NCI-H1694 treated with DMSO at 0.1 percent for 48 hours (cell line): ENCODE measurements at regions not wholly inside any gene's neighbourhood (a gene's known extent, or its start where the extent isn't known, plus 50 kb on each side); places are given as distances from the start of the nearest gene placed in this dataset.
A peak's percentile ranks its signal among the peaks of the same experiment; 100 is the strongest.

ENCODE experiments used
- DNase-seq: peaks from one replicate; lab custom pipeline; 2025; lab: John Stamatoyannopoulos, UW

DNA sequence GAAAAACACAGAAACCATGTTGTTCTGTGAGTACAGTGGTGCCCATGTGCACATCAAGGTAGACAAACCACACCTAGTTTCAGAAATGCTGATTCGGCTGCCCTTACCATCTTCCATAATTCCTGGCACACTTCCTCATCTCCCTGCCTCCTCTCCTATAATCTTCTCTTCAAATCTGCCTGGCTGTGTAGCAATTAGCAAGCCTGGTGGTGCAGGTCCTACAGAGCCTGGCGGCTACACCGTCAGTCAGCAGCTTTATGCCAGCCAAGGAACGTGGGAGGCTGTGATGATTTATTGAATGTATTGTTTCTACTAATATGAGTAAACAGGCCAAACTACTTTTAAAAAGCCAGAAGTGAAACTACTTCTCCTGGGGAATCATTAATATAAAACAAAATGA lies 106.8 kb downstream of the SEMA6D start:
- no peak for DNase-seq

DNA sequence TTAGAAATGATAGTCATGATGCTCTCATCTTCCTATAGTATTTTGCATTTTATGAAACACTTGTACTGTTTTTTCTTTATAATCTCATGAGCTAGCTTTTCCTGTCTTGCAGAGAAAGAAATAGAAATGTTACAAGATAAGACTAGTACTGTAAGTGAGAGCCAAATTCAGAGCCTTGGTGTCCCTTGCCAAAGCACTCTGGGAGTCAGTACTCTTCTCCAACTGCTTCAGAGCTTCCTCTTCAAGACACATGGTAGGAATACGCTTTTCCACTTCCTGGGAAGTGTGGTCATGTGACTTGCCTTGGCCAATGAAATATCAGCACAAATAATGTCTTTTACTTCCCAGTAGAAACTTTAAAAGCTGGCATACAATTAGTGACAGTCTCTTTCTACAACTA lies 112.4 kb downstream of the SEMA6D start:
- DNase-seq: no peak

DNA sequence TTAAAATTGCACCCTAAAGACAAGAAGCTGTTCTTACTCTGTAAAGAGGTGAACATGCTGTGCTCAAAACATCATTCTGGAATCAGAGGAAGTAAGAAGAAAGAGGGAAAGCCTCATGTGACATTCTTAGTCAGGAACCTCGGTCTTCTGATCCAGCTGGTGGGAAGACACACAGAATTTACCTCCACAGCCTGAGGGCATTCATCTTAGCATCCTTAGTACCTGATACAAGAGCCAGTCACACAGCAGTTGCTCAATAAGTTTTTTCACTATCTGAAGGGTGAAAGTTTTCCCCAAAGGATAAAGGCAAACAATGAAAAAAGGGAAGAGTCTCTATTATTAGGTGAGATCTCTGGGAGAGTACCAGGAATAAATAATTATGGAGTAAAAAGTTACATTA lies 116.8 kb downstream of the SEMA6D start:
- no peak for DNase-seq

DNA sequence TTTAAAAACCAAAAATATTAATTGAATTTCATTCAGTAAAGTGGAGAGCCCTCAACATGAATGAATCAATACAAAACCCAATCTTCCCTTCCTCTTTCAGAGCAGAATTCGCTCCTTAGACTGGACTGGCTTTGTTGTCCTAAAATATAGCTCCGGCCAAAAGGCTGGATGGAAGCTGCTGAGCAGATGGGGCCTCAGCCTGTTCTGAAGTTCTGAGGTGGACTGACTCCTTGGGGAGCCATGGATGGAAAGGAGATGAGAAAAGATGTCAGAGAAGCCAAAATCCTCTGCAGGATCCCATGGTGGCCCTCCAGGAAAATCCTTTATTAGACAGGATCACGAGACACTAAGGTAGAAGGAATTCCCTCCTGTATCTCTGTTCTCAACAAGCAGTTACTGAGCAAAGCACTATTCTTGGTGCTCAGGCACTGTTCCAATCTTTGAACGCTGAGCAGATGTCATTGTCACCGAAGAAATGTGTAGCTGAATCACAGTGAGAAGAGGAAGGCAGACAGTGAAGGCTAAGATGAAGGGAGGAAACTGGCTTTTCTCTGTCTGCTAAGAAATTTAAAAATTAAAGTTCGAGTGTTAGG lies 122.0 kb downstream of the SEMA6D start:
- DNase-seq: peak; percentile 16

DNA sequence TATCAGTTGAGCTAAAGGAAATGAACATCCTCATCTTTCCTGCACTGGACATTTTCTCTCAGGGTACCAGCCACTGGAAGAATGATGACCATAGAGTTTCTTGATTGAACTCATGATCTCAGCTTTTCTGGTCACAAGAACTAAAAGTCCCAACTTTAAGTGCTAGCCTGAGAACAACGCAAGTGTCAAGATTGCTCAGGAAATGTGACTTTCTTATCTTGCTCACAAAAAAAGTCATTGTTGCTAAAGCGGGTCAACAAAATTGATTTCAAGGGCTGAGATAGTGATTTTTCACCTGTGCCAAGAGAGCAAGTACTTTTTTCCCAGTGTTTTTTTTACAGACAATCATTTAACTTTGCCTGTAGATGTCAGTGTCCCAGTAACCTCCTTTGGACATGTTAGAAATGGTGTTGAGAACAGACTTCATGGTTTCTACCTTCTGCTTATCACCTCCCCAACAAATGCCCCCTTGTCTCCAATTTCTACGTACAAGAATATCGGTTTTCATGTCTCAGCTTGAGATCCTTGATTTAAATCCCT lies 125.9 kb downstream of the SEMA6D start:
- DNase-seq: no peak

DNA sequence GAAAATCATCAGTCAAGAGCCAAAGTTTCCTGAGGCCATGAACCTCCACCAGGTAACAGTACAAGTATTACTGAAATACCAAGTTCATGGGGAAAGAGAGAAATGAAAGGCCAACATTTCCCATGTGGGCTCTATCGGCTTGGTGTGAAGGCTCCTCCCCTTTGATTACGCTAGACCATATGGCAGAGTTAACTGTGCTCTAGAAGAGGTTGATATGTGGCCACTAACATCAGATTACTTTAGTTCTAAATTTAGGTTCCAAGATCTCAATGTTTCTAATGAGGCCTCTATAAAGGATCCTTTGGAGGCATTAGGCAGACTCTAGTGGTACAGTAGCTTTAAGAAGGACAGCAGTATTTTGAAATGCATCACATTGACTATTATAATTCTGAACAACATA lies 127.1 kb downstream of the SEMA6D start:
- DNase-seq: no peak

DNA sequence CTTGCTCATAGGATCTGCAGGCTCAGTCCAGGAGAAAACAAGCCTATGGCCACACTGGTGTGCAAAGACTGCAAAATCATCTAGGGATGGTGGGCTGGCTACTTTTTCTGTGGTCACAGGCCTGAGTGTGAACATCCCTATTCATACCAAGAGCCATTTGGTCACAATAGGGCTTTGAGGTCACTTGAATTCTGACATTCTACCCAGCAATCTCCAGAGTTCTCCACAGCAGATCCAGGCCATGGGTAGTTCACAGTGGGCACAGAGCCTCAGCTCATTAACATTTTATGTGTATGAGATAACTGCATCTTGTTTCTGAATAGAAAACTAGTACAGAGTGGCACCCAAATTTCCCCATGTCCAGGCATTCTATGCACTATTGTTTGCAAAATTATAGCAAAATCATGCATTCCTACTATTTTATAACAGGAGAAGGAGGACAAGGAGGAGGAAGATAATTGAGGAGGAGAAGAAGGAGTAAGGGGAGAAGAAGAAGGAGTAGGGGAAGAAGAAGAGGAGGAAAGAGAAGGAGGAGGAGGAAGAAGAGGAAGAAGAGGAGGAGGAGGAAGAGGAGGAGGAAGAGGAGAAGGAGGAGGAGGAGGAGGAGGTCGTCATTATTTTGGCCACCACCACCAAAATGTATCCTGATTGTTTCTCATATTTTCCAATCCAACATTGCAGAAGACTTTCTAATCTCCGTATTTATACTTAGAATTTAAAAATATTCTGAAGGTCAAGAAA lies 129.0 kb downstream of the SEMA6D start:
- DNase-seq: no peak

DNA sequence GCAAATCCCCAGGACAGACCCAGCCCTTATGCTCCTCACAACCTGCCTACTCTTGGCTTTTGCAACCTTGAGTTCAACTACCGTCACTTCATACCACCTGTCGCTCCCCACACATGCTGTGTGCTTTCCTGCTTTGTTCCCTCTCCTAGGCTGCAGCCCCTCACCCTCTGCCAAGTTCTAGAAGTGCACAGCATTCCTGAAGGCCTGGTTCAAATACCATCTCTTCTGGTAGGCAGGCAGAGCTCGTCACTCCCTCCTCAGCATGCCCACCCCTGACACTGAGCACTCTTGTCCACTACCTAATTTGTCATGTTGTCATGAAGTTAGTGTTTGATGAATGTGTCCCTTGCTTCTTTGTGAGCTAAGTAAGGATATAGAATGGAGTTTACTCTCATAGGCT lies 129.6 kb downstream of the SEMA6D start:
- DNase-seq: no peak

DNA sequence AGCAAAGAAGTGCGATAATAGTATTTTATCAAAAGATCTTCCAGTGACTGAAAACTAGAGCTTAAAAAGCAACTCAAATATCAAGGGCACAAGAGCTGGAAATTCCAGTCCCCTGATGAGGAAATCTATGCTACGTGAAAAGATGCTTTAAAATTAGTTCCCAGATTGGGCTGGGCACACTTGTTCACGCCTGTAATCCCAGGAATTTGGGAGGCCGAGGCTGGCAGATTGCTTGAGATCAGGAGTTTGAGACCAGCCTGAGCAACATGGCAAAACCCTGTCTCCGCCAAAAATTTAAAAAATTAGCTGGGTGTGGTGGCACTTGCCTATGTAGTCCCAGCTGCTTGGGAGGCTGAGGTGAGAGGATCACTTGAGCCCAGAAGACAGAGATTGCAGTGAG lies 138.8 kb downstream of the SEMA6D start:
- DNase-seq: no peak

DNA sequence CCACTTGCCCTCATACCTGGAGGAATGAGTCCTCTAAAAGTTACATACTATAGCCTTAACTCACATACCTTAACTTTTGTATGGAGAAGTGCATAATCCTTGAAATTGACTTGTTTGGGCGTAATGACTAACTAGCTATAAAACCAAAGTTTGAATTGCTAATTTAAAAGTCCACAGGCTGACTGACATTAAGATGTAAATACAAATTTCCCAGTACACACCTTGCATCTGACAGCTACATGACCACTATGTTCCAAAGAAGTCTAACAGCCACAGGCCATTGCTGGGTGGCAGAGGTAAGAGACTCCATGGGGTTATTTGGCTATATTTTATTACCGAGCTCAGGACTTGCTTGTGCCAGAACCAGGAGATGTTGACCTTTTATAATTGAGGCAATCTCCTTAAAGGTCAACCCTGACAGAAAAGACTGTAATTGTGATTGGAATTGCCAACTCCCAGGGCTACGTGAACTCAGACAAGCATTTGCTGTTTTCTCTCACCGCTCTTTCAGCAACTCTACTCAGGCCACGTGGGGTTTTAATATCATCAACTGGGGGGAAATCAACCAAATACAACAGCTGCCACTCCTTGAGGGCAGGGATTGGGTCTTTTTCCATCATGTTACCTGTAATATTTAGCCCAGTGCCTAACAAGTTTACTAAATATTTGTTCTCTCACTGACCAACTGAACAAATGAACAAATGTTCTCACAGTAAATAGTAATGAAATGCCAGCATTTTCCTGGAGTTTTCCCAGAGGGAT lies 139.9 kb downstream of the SEMA6D start:
- DNase-seq: no peak

DNA sequence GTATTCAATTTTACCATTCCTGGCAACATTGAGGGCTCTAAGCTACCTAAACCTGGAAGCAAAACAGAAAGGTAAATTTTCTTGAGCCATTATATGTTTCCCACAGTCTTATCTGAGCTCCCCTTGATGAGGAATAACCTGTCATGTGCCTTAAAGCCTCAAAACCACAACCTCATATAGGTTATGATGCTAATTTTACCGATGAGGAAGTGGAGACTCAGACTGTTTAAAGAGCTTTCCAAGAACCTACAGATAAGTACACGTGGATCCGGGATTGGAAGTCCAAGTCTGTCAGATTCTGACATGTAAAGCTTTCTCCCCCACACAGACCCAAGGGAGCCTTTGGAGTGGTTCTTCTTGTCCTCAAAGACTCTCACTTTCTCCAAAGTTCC lies 140.5 kb downstream of the SEMA6D start:
- no peak for DNase-seq

DNA sequence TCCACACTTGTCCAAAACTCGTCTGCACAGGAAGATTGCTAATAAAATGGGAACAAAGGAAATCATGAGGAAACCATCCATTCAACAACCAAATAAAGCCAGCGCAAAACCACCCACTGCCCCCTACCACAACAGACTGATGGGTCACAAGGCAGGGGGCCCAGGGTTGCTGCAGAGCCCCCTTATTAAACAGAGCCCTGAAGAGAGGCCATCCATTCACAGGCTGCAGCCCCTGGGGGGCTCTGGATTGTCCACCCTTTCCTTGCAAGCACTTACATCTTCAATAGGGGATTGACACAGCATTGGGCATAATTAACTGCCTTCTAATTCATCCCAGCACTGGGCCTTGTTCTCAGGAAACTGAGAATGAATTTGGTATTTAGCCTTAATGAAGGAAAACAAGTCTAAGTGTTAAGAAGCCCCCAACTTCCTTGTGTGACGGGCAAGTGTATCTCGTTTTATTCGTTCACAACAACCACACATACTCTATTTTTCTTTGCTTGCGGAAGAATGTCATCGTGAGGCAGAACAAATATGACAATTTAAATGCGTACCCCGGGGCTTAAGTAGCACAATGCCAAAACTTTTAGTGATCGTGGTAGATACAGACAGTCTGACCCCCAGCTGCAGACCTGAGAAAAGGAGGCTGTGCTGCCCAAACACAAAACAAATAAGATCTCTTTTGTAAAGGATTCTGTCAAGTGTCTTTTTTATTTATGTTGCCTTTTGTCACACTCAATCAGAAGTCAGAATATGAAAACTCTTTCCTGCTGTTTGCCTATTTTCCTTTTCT lies 144.0 kb downstream of the SEMA6D start:
- no peak for DNase-seq

DNA sequence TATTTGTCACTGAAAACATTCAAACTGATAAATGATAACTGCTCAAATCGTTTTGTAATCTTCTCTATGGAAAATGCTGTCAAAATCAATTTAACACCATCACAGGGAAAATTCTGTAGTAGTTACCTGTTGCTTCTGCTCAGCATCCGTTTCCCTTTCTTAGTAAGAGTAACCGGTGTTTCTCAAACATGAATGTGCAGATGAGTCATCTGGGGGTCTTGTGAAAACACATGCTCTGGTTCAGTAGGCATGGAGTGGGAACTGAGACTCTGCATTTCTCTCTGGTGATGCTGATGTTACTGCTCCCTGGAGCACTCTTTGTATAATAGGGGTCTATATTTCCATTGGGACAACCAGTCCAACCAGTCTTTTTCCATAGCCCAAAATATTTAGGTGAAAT lies 145.1 kb downstream of the SEMA6D start:
- DNase-seq: no peak

DNA sequence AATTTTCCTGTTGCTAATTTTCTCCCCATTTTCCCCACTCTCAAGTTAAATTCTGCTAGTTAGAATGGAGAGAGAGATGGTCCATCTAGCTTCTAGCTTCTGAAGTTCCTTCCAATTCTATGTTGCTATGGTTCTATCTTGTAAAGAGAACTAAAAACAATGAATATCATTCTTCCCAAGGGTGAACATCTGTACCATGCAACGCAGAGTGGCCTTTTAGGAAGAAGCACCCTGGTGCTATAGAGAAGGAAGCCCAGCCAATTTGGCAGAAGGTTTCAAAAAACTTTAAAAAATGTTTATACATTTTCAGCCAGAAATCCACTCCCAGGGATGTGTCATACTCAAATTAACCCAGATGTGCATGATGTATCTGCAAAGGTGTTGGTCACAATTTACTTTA lies 149.1 kb downstream of the SEMA6D start:
- no peak for DNase-seq

DNA sequence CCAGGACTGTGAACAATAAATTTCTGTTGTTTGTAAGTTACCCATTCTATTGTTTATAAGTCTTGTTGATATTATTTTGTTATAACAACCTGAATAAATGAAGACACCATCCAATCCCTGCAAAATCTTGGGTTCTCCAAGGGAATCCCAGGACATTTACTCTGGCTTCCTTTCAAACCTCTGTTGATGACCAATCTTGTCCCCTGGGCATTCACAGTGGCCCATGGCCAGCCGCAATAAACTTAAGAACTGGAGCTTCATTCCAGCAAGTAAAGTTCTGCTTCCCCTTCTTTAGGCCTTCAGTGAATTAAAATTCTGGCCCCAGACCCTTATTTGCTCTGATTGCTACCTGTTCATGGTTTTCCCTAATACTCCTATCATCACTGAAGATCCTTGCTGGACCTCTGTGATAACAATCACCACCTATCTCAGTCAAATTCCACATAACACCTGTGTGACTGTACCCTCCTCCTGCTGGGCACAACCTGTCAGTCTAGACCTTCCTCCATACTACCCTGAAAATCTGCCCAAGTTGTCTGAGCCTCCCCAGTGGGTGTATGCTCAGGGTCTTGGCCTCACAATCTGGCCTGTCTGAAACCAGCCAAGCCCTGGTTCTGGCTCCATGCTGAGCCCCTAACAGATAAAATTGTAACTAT lies 153.1 kb downstream of the SEMA6D start:
- DNase-seq: no peak

DNA sequence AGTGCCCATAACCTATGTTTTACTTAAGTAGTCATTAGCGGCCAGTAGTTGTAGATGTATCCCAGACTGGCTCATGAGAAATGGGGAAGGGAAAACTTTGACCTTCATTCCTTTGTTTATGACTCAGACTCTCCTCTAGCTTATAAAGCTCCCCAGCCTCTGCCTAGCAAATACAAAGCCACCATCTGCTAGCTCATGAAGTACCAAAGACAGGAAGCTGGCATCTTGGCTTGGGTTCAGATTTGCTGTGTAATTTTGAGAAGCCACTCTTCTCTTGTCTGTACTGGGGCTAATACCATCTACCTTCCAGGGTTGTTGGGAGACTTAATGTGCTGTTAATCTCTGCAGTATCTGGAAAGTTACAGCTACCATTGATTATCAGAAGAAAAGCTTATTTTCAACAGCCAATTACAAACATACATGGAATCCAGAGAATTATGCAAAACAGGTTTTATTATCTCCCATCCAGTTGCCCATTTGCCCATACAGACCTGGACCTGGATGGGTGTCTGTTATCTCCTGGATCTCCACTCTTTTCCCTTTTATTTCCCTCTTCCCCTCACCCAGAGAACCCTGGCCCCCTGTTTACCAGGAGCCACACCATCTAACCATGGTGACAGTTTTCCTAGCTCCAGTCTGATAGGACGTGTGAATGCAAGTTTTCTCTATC lies 153.8 kb downstream of the SEMA6D start:
- DNase-seq: peak; percentile 82

DNA sequence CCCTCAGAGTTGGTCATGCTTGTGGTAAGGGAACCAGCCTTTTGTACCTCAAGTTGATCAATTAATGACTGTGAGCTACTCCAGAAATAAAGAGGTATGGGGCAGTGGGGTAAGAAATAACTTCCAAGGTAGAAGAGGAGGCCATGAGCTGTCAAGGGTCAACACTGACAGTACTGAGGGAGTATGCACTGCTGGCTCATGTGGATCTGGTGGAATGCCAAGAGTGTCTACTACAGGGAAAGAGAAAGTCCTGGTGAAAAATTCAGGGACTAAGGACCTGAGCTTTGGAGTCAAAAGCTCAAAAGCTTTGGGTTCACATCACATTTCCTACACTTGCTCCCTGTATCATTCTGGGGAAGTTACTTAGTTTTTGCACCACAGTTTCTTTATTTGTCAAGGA lies 154.9 kb downstream of the SEMA6D start:
- no peak for DNase-seq

DNA sequence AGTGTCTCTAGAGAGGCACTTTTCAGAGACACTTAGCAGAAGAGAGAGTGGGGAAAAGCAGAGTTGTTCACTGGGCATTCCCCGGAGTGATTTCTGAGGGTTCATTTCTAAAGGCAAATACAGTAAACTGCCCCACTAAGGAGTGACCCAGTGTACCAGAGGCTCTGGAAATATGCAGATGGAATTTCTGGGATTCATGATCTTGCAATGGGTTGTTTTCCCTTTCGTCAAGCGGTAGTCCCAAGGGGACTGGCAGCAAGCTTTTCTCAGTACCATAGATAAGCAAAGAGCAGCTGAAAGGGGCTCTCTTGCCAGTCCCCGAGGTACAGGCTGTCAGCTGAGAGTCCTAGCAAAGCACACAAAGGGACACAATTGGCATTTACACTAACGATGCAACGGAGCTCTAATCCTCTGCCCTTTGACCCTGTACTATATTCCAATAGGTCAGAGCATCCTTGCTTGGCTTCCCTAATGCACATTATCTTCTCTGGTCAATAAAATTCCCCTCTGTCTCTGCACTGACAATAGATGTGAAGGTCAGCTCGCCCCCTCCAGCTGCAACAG lies 155.6 kb downstream of the SEMA6D start:
- no peak for DNase-seq

DNA sequence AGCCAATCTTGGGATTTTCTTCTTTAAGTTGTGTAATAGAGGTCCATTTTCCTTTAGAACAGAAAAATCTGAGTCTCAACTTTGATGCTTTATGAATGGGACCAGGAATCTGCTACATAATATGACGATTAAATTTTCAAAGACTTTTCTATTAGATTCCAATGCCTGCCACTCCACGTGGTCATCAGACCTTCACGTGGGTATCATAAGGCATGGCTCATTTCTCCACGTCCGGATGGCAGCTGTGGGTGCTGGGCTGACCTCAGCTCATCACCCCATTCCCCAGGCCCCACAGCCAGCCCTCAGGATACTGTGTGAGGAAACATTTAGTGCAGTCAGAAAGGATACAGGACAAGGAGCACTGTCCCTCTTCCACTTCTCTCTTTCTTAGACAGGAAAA lies 159.7 kb downstream of the SEMA6D start:
- DNase-seq: no peak

DNA sequence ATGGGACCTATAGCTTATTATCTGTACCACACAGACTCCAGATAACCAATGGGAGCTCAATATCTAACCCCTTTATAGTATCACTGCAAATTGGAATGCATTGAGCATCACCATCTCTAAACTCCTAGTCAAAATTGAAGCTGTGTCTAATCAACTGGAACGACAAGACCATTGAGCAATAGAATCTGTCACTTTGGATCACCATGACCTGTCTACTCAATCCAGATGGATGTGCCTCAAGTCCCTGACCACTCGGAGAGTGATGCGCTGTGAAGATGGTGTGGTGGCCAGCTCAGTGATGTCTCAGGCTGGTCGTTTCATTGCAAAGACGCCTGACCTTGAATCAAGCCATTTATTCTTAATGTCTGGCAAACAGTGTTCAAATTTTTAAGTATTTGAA lies 160.5 kb downstream of the SEMA6D start:
- DNase-seq: no peak

DNA sequence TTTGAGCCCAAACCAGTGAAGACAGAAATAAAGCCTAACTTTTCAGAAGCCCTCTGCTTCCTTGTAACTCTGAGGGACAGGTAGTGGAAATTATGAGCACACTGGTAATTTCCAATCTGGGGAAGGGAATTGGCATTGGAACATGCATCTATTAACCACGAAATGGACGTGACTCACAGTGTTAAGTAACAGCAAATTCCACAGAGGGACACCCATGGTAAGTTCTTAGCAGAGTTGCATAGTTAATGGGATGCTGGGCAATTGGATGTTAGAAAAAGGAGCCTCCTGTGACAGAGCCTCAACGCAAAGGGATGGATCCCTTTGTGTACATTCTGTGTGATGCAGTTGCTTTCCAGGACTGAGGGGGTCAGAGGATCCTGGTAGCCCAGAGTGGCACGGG lies 168.6 kb downstream of the SEMA6D start:
- no peak for DNase-seq
